ENCODE measurements at regions not wholly inside any gene's neighbourhood (a gene's known extent, or its start where the extent isn't known, plus 50 kb on each side); places are given as distances from the start of the nearest gene placed in this dataset.

- Histone ChIP-seq H3K9me3 (ENCODE audit: control extremely low read depth in 1 of 3, control insufficient read depth in 2 of 3, insufficient read depth in 1 of 3, low read length in 2 of 3) (no peaks in the 10 kb centered on the region), H3K4me1 (ENCODE audit: control insufficient read depth in 2 of 2, insufficient read depth in 2 of 2, low read length in 2 of 2) (no peaks in the 10 kb centered on the region), H2AFZ (ENCODE audit: insufficient read depth, low read depth, low read length, poor library complexity, severe bottlenecking) (no peak overlapping the region), H3K79me2 (ENCODE audit: control insufficient read depth, insufficient read depth, low read length) (no peaks in the 10 kb centered on the region), H3K4me3 (ENCODE audit: control extremely low read depth in 1 of 5, extremely low read depth in 1 of 5, insufficient read depth in 1 of 5, low read depth in 2 of 5, low read length in 4 of 5) (no peak overlapping the region), H3K9ac (ENCODE audit: low read length) (no peak overlapping the region), H3K4me2 (replicated peaks; ENCODE audit: low read depth, low read length, poor library complexity, severe bottlenecking) (no peak overlapping the region), H3K27ac (ENCODE audit: low read length in 2 of 2) (no peak overlapping the region), H3K27me3 (replicated peaks in 1 of 4; ENCODE audit: control extremely low read depth in 1 of 4, control insufficient read depth in 3 of 4, insufficient read depth in 4 of 4, low read length in 3 of 4) (no peaks in the 10 kb centered on the region), H3K36me3 (replicated peaks in 1 of 2; ENCODE audit: control extremely low read depth in 1 of 2, control insufficient read depth in 1 of 2, extremely low read depth in 1 of 2, insufficient read depth in 2 of 2, low read length in 1 of 2) (no peaks in the 10 kb centered on the region), H4K20me1 (ENCODE audit: control insufficient read depth, insufficient read depth, low read length, poor library complexity, severe bottlenecking) (no peaks in the 10 kb centered on the region)
- Mint-ChIP-seq H3K4me1 (no peaks in the 10 kb centered on the region), H3K9me3 (ENCODE audit: insufficient read depth) (no peaks in the 10 kb centered on the region), H3K4me3 (no peak overlapping the region), H3K27me3 (no peaks in the 10 kb centered on the region), H3K27ac (no peak overlapping the region)
- ChIA-PET POLR2A (no interaction called here), CTCF (no interaction called here)
- WGBS (ENCODE audit: insufficient coverage) = 100% methylated on average over 2 of the region's 2 CpGs
- ATAC-seq (ENCODE audit: low read depth) (no peak), DNase-seq (no peak)
- intact Hi-C loops (cut with micrococcal nuclease) = no loop called here
- TF ChIP-seq, protein P1, sequence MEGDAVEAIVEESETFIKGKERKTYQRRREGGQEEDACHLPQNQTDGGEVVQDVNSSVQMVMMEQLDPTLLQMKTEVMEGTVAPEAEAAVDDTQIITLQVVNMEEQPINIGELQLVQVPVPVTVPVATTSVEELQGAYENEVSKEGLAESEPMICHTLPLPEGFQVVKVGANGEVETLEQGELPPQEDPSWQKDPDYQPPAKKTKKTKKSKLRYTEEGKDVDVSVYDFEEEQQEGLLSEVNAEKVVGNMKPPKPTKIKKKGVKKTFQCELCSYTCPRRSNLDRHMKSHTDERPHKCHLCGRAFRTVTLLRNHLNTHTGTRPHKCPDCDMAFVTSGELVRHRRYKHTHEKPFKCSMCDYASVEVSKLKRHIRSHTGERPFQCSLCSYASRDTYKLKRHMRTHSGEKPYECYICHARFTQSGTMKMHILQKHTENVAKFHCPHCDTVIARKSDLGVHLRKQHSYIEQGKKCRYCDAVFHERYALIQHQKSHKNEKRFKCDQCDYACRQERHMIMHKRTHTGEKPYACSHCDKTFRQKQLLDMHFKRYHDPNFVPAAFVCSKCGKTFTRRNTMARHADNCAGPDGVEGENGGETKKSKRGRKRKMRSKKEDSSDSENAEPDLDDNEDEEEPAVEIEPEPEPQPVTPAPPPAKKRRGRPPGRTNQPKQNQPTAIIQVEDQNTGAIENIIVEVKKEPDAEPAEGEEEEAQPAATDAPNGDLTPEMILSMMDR (IDR thresholded peaks at IDR 0.05) = no peak
- TF ChIP-seq EZH2 (IDR thresholded peaks at IDR 0.05; ENCODE audit: borderline replicate concordance, insufficient read depth, low read depth, low read length, poor library complexity, severe bottlenecking) = no peak
Observed at GRCh38 chr12:22808860-22809259, 183.9 kb downstream of the ETNK1 start.

GRCh38 chr12:22810036-22810435, 185.1 kb downstream of the ETNK1 start:
- CTCF ChIA-PET = no interaction called here

More at GRCh38 chr12:22810036-22810435, 185.1 kb downstream of the ETNK1 start:
- H3K27me3 ChIP-seq (replicated peaks in 1 of 4; ENCODE audit: control extremely low read depth in 1 of 4, control insufficient read depth in 3 of 4, insufficient read depth in 4 of 4, low read length in 3 of 4) = no peaks in the 10 kb centered on the region
- intact Hi-C loops (cut with micrococcal nuclease) = no loop called here
- Mint-ChIP-seq H3K27ac (no peak overlapping the region), H3K4me1 (no peaks in the 10 kb centered on the region), H3K9me3 (ENCODE audit: insufficient read depth) (no peaks in the 10 kb centered on the region), H3K27me3 (no peaks in the 10 kb centered on the region), H3K4me3 (no peak overlapping the region)
- ATAC-seq (ENCODE audit: low read depth) = no peak
- H3K4me2 ChIP-seq (replicated peaks; ENCODE audit: low read depth, low read length, poor library complexity, severe bottlenecking) = no peak overlapping the region
- POLR2A ChIA-PET = no interaction called here
- H4K20me1 ChIP-seq (ENCODE audit: control insufficient read depth, insufficient read depth, low read length, poor library complexity, severe bottlenecking) = no peaks in the 10 kb centered on the region
- H3K4me1 ChIP-seq (ENCODE audit: control insufficient read depth in 2 of 2, insufficient read depth in 2 of 2, low read length in 2 of 2) = no peaks in the 10 kb centered on the region
- H3K9me3 ChIP-seq (ENCODE audit: control extremely low read depth in 1 of 3, control insufficient read depth in 2 of 3, insufficient read depth in 1 of 3, low read length in 2 of 3) = no peaks in the 10 kb centered on the region
- H3K79me2 ChIP-seq (ENCODE audit: control insufficient read depth, insufficient read depth, low read length) = no peaks in the 10 kb centered on the region
- no peak overlapping the region for H2AFZ ChIP-seq (ENCODE audit: insufficient read depth, low read depth, low read length, poor library complexity, severe bottlenecking)
- TF ChIP-seq, protein P1 (IDR thresholded peaks at IDR 0.05) = no peak
- no peak for TF ChIP-seq EZH2 (IDR thresholded peaks at IDR 0.05; ENCODE audit: borderline replicate concordance, insufficient read depth, low read depth, low read length, poor library complexity, severe bottlenecking)
- no peak for DNase-seq
- no peak overlapping the region for H3K9ac ChIP-seq (ENCODE audit: low read length)
- H3K36me3 ChIP-seq (replicated peaks in 1 of 2; ENCODE audit: control extremely low read depth in 1 of 2, control insufficient read depth in 1 of 2, extremely low read depth in 1 of 2, insufficient read depth in 2 of 2, low read length in 1 of 2) = no peaks in the 10 kb centered on the region
- H3K27ac ChIP-seq (ENCODE audit: low read length in 2 of 2) = no peak overlapping the region
- H3K4me3 ChIP-seq (ENCODE audit: control extremely low read depth in 1 of 5, extremely low read depth in 1 of 5, insufficient read depth in 1 of 5, low read depth in 2 of 5, low read length in 4 of 5) = no peak overlapping the region
- WGBS (ENCODE audit: insufficient coverage) = no CpG with 5 or more reads among the region's 2 CpGs

Measured in B cell (primary cell).